Tongue (tissue), 1 donor: ENCODE measurements at regions not wholly inside any gene's neighbourhood (a gene's known extent, or its start where the extent isn't known, plus 50 kb on each side); places are given as distances from the start of the nearest gene placed in this dataset.
"Not testable (repeated sequence)": the region's sequence is repeated elsewhere in the genome, so short reads cannot be mapped to it uniquely, and the experiment has no call there.

Experiments used
- DNase-seq: peaks from one replicate; pipeline ENCODE4 v3.0.0-alpha.2; 2015

DNA sequence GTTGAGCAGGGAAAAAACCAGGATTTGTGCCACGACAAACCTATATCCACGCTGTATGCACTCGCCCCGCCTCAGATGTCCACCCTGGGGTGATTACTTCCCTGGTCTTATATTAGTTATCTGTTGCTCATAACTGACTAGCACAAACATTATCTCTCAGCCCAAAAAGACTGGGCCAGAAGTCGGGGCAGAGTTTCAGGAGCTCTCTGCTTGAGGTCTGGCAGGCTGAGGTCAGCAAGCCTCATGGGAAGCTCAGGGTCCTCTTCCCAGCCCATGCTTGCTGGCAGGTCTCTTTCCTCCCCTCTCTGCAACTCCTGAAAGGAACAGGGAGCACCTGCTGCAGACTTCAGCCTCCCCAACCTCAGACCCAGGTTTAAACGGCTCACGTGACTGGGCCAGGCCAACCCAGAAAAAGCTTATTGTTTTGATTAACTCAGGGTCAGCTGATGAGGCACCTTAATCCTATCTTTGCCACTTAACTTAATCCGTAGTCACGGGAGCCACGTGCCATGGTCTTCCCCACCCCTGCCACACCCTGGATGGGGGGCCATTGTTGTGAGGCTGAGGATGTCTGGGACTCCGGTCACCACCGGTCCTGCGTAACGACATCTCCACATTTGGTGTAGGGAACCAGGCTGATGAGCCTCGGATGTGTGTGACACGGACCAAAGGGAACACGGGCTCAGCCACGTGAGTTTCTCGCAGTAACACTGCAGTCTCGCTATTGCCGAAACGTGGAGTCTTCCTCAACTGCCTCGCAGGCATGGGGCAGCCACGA is 123.7 kb upstream of the IRX4 start:
- no peak for DNase-seq

DNA sequence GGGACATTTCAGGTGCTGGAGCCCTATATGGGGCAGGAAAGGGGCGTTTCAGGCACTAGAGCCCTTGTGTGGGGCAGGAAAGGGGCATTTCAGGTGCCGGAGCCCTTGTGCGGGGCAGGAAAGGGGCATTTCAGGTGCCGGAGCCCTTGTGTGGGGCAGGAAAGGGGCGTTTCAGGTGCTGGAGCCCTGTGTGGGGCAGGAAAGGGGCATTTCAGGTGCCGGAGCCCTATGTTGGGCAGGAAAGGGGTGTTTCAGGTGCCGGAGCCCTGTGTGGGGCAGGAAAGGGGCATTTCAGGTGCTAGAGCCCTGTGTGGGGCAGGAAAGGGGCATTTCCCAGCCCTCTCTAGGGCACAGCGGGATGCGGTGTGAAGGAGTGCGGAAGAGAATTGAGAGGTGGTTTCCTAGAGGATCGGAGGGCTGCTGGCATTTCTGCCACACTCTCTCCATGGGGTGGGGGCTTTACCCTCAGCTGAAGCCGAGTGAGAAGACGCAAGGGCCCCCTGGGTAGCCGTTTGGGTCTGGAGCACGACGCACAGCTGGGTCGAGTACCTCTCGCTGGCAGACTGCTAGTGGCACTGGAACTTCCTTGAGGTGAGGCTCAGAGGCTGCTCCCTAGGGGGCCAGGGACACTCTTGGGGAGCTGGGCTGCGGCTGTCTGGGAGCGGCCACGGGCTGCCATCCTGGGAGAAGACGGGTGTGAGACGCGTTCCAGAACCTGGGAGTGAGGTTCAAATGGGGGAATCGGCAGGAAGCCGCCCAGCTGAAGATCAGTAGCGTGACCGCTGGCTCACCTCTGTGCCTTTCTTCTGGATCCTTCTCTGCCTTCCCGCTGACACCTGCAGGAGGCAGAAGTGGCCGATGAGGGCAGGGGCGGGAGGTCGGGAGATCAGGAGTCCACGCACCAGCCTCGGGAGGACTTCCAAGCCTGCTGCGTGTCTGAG is 122.6 kb upstream of the IRX4 start:
- no peak for DNase-seq

GRCh38 chr5:2003690-2004365 is 121.1 kb upstream of the IRX4 start:
- no peak for DNase-seq

DNA sequence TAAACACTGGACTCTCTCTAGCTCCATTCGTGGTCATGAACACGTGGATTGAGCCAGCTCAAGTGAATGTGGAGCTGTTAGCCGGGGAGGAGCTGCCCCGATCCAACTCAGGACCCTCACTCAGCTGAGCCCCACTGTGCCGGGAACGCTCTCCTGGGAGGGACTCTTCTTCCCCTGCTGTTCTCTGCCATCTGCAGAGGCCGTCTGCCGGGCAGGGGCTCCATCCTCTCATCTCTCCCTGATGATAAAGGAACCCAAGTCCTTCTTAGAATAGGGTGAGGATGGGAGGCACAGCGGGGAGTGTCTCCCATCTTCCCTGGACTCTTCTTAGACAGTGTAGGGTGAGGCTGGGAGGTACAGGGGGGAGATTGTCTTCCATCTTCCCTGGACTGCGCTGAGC is 120.5 kb upstream of the IRX4 start:
- DNase-seq = no peak

- no peak for DNase-seq
Measured at GRCh38 chr5:2001300-2001699, 118.6 kb upstream of the IRX4 start.

DNA sequence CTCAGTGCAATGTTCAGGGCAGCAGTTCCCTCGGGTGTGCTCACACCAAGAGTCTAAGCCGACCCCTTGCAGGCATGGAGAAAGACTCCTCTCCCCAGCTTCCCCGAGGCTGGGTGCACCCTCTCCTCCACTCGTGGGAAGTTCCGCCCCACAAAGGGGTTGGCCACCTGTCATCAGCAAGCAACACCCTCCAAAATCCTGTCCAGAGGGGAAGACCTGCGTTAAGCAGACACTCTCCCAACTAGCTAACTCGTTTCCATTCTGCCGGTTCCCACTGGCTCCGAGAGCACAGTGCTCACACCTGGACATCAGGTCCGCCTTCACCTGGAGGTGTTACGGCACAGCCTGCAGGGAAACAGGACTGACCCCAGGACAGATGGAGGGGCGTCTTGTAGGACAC is 117.9 kb upstream of the IRX4 start:
- no peak for DNase-seq

GRCh38 chr5:1999794-2000193 is 117.1 kb upstream of the IRX4 start:
- DNase-seq = no peak

GRCh38 chr5:1998716-1999317 is 116.1 kb upstream of the IRX4 start:
- no peak for DNase-seq

DNA sequence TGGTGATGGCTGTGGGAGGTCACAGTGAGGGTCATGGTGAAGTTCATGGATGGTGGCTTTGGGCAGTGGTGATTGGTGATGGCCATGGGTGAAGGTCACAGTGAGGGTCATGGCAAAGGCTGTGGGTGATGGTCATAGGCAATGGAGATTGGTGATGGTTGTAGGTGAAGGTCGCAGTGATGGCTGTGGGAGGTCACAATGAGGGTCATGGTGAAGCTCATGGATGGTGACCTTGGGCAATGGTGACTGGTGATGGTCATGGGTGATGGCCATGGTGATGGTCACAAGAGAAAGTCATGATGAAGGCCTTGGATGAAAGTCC is 115.6 kb upstream of the IRX4 start:
- no peak for DNase-seq

DNA sequence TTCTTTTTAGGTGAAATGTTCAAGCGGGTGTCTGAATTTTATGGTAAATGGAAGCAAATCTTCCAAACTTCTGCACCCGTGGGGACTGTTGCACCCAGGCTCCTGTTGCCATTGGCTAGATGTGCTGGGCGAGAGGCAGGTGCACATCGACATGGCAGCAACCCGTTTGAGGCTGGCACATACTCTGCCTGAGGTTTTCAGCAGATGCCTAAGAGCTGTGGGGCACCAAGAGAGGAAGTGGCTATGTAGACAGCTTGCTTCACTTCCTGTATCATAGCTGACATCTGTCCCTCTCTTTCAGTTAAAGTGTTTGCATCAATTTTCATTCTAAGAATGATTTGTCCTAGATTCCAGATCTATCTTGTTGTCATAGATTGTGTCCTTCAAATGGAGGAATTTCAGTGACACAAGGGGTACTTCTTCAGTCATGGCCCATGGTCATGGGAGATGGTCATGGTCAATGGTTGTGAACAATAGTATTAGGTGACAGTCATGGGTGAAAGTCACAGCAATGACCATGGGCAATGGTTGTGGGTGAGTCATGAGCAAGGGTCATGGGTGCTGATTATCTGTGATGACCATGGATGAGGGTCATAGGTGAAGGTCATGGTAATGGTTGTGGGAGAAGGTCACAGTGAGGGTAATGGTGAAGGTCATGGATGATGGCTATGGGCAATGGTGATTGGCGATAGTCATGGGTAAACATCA is 115.1 kb upstream of the IRX4 start:
- no peak for DNase-seq

DNA sequence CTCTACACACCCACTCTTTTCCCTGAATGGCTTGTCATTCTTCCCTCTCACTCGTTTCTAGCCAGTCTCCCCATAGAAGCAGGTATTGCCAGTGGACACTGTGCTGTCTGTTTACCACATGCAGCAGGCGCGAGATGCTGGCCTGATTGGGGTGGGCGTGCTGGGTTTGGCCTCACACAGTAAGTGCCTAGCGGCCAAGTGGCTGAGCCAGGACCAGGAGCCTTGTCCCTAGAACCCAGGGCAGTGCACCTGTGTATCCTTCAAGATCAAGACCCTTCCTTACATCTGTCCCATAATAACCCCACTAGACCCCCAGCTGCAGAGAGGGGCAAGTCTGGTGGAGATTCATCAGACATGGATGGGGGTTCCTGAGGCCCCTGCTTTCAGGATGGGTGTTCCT is 112.8 kb upstream of the IRX4 start:
- no peak for DNase-seq

DNA sequence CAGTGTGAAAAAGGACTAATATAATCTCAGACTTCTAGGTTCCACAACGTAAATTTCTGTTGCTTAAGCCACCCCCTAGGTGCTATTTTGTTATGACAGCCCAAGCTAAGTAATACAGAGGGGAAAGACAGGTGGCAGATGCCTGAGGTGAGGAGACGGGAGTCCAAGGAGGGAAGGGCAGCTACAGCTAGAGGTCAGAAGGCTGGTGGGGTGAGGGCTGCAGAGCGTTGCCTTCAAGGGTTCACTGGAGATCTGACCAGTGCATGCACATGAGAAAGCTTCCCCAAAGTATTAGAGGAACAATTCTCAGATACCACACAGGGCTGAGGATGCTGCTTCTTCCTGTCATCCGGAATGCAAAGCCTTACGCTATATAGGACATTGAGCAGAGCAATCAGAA is 104.7 kb upstream of the IRX4 start:
- no peak for DNase-seq

GRCh38 chr5:1985781-1986180 is 103.1 kb upstream of the IRX4 start:
- no peak for DNase-seq

GRCh38 chr5:1983919-1984695 is 101.4 kb upstream of the IRX4 start:
- no peak for DNase-seq

- DNase-seq = no peak
Measured at GRCh38 chr5:1983401-1983800, 100.7 kb upstream of the IRX4 start.

GRCh38 chr5:1982561-1982960 is 99.8 kb upstream of the IRX4 start:
- not testable (repeated sequence) for DNase-seq

- no peak for DNase-seq
Measured at GRCh38 chr5:1975898-1976765, 93.4 kb upstream of the IRX4 start.

DNA sequence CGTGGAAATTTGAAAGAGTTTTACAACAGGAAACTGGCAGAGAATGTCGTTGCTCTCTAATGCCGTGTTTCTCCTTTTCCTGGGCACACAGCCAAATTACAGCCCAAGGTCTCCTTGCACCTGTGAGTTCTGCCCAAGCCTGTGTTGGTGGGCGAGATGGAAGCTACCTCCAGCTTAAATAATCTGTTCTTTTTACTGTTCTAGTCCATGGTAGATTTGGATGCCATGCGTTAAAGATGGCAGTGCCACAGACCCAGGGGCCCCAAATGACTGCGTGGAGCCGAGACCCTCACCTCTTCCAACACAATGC is 92.6 kb upstream of the IRX4 start:
- no peak for DNase-seq

DNA sequence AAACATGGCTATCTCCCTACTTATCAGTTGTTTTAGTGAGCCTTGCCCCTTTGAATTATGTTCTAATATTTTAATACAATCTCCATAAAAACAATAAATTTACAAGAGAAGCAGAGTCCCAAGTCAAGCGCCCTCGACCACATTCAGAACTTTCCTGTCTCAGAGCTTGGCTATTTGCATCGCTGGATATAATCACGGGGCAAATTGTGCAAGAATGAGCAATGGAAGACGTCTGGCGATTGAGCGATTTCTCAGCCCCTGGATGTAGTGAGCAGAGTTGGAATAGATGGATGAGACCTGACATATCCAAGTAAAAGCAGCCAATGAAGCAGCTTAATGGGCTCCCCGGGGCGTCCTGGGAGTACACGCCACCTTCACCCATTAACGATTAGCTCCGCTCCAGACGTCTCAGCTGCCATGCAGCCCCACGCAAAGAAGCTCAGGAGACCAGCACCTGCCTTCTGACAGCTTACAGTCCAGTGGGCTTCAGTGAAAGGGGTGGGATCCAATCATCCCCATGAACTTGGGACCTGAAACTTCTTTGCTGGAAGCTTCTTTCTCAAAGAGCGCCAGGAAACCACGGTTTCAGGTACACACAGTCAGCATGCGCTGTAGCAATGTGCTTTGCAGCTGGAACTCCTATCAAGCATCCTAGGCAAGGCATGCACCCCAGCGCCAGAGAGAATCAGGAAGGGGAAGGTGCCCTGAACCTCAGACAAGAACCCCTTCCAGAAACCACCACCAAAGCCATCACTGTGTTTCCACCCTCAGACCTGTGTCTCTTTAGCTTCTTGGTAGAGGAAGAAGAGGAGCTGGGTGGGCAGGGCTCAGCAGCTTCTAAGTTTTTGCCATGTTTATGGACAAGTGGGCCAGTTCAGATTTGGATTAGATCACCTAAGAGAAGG is 92.0 kb upstream of the IRX4 start:
- no peak for DNase-seq
